ENCODE measurements at regions not wholly inside any gene's neighbourhood (a gene's known extent, or its start where the extent isn't known, plus 50 kb on each side); places are given as distances from the start of the nearest gene placed in this dataset.

GRCh38 chr2:104068665-104069064, 785.2 kb upstream of the POU3F3 start:
- TF ChIP-seq POLR2AphosphoS5 (IDR thresholded peaks at IDR 0.05; ENCODE audit: insufficient read depth in 1 of 2, low read depth in 1 of 2), result no peak
- TF ChIP-seq CTCF (IDR thresholded peaks at IDR 0.05), result no peak
- no peak for TF ChIP-seq POLR2A (IDR thresholded peaks at IDR 0.05)
